Left kidney (tissue), 1 donor: ENCODE measurements at regions not wholly inside any gene's neighbourhood (a gene's known extent, or its start where the extent isn't known, plus 50 kb on each side); places are given as distances from the start of the nearest gene placed in this dataset.
"Not testable (repeated sequence)": the region's sequence is repeated elsewhere in the genome, so short reads cannot be mapped to it uniquely, and the experiment has no call there.

ENCODE experiments used
- DNase-seq: peaks from one replicate; pipeline ENCODE4 v3.0.0-alpha.2; 2013

GRCh38 chr11:42840860-42841259 lies 470.9 kb upstream of the API5 start:
- no peak for DNase-seq

- no peak for DNase-seq
Observed at GRCh38 chr11:42841556-42841955, 470.2 kb upstream of the API5 start.

- no peak for DNase-seq
Observed at GRCh38 chr11:42849362-42849761, 462.4 kb upstream of the API5 start.

GRCh38 chr11:42857344-42857743 lies 454.5 kb upstream of the API5 start:
- DNase-seq: no peak

GRCh38 chr11:42870480-42870879 lies 441.3 kb upstream of the API5 start:
- DNase-seq: no peak

- DNase-seq: not testable (repeated sequence)
Observed at GRCh38 chr11:42873800-42874405, 437.9 kb upstream of the API5 start.

- DNase-seq: not testable (repeated sequence)
Observed at GRCh38 chr11:42881335-42881734, 430.5 kb upstream of the API5 start.

- DNase-seq: peak; percentile 21
Observed at GRCh38 chr11:42890773-42891172, 421.0 kb upstream of the API5 start.

- no peak for DNase-seq
Observed at GRCh38 chr11:42901084-42901483, 410.7 kb upstream of the API5 start.

- DNase-seq: no peak
Observed at GRCh38 chr11:42906226-42906625, 405.6 kb upstream of the API5 start.

- no peak for DNase-seq
Observed at GRCh38 chr11:42913731-42914130, 398.1 kb upstream of the API5 start.

- no peak for DNase-seq
Observed at GRCh38 chr11:42923651-42924050, 388.1 kb upstream of the API5 start.

GRCh38 chr11:42925916-42926315 lies 385.9 kb upstream of the API5 start:
- no peak for DNase-seq

GRCh38 chr11:42947405-42947804 lies 364.4 kb upstream of the API5 start:
- no peak for DNase-seq

- DNase-seq: not testable (repeated sequence)
Observed at GRCh38 chr11:42949738-42950376, 361.9 kb upstream of the API5 start.

- DNase-seq: no peak
Observed at GRCh38 chr11:42951266-42951665, 360.5 kb upstream of the API5 start.

- no peak for DNase-seq
Observed at GRCh38 chr11:42957831-42958230, 354.0 kb upstream of the API5 start.

- no peak for DNase-seq
Observed at GRCh38 chr11:42958635-42959034, 353.2 kb upstream of the API5 start.

- no peak for DNase-seq
Observed at GRCh38 chr11:42960521-42961088, 351.2 kb upstream of the API5 start.

- no peak for DNase-seq
Observed at GRCh38 chr11:42967653-42968052, 344.1 kb upstream of the API5 start.

GRCh38 chr11:42972741-42973140 lies 339.1 kb upstream of the API5 start:
- no peak for DNase-seq

- peak; percentile 24 for DNase-seq
Observed at GRCh38 chr11:42974510-42975179, 337.2 kb upstream of the API5 start.

- no peak for DNase-seq
Observed at GRCh38 chr11:42975180-42975529, 336.6 kb upstream of the API5 start.
